ENCODE measurements at regions not wholly inside any gene's neighbourhood (a gene's known extent, or its start where the extent isn't known, plus 50 kb on each side); places are given as distances from the start of the nearest gene placed in this dataset.

DNA sequence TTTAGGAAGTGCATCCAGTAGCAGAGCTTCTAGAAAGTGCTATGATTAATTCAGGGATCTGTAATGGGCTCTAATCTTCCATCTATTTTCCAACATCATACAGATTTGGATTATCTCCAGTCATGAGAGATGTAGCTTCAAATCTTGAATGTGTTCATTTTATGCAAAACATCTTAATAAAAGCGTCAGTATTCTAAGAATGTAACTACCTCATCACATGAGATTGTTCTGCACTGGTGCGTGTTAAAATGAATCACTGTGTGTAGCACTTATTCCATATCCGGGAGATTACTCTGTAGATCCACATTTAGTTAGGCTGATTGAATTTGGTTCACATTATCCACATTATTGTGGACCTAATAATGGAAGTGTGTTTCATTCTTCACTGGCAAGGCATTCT lies 344.9 kb upstream of the CHRM2 start:
- TF ChIP-seq GATA2 (IDR thresholded peaks at IDR 0.05; ENCODE audit: low read depth, low read length): no peak
- no peak for TF ChIP-seq GATA3 (IDR thresholded peaks at IDR 0.05; ENCODE audit: low read depth, low read length)

Data from SH-SY5Y (cell line).